Parathyroid adenoma (tissue), 2 donors: ENCODE measurements at regions not wholly inside any gene's neighbourhood (a gene's known extent, or its start where the extent isn't known, plus 50 kb on each side); places are given as distances from the start of the nearest gene placed in this dataset.

Source experiments
- H2AFZ ChIP-seq: fragments of 300-600 bp; sonication (generic); one replicate; pipeline ENCODE4 v1.7.0; 2017; ENCODE audit warnings: antibody characterized with exemption, mild to moderate bottlenecking
- H3K27ac ChIP-seq: fragments of 300-600 bp; sonication (generic); one replicate; pipeline ENCODE4 v1.7.0; 2017
- H3K27me3 ChIP-seq: fragments of 300-600 bp; sonication (generic); one replicate; pipeline ENCODE4 v1.7.0; 2017; ENCODE audit warnings: low read length; ENCODE audit not compliant: control insufficient read depth, insufficient read depth
- H3K36me3 ChIP-seq: fragments of 300-600 bp; sonication (generic); one replicate; pipeline ENCODE4 v1.7.0; 2017; ENCODE audit warnings: low read length; ENCODE audit not compliant: control insufficient read depth, insufficient read depth
- H3K4me1 ChIP-seq: fragments of 300-600 bp; sonication (generic); one replicate; pipeline ENCODE4 v1.7.0; 2017; ENCODE audit warnings: control low read depth
- H3K4me2 ChIP-seq: fragments of 300-600 bp; sonication (generic); one replicate; pipeline ENCODE4 v1.7.0; 2017; ENCODE audit warnings: low read length
- H3K4me3 ChIP-seq: fragments of 300-600 bp; sonication (generic); one replicate; pipeline ENCODE4 v1.7.0; 2017; ENCODE audit warnings: low read depth, low read length
- H3K79me2 ChIP-seq: fragments of 300-600 bp; sonication (generic); one replicate; pipeline ENCODE4 v1.7.0; 2017; ENCODE audit warnings: control low read depth
- H3K9ac ChIP-seq: fragments of 300-600 bp; sonication (generic); one replicate; pipeline ENCODE4 v1.7.0; 2017; ENCODE audit warnings: mild to moderate bottlenecking
- H3K9me3 ChIP-seq: fragments of 300-600 bp; sonication (generic); one replicate; pipeline ENCODE4 v1.7.0; 2017; ENCODE audit warnings: low read length; ENCODE audit not compliant: control insufficient read depth
- TF ChIP-seq, protein P1 (sequence below): fragments of 300-600 bp; sonication (generic); IDR thresholded peaks from one replicate; pipeline ENCODE4 v1.7.0; 2017; ENCODE audit warnings: antibody characterized with exemption, mild to moderate bottlenecking
- donor health status: primary hyperparathyroidism.

DNA sequence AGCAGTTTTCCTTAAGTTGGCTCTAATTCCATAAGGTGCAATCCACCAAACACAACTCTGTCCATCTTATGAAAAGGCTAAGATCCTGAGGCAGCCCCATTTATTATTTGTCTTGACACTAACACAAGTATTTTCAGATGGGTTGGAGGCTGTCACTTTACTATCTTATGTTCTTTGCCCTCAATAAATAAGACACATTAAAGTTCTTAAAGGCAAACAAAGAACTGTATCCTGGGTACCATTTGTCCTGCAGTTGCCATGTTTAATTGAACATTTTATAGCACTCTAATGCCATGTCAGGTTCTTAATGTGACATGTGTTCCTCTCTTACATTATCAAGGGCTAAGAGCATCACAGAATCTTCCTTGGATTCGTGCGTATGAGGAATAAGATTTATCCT lies 189.5 kb upstream of the SNX2 start:
- H3K4me1 ChIP-seq, result no peaks in the 10 kb centered on the region
- no peak overlapping the region for H3K9ac ChIP-seq
- no peaks in the 10 kb centered on the region for H3K9me3 ChIP-seq
- H3K27me3 ChIP-seq, result no peaks in the 10 kb centered on the region
- H3K27ac ChIP-seq, result no peak overlapping the region
- H3K36me3 ChIP-seq, result no peaks in the 10 kb centered on the region
- H3K4me2 ChIP-seq, result no peak overlapping the region
- TF ChIP-seq, protein P1, sequence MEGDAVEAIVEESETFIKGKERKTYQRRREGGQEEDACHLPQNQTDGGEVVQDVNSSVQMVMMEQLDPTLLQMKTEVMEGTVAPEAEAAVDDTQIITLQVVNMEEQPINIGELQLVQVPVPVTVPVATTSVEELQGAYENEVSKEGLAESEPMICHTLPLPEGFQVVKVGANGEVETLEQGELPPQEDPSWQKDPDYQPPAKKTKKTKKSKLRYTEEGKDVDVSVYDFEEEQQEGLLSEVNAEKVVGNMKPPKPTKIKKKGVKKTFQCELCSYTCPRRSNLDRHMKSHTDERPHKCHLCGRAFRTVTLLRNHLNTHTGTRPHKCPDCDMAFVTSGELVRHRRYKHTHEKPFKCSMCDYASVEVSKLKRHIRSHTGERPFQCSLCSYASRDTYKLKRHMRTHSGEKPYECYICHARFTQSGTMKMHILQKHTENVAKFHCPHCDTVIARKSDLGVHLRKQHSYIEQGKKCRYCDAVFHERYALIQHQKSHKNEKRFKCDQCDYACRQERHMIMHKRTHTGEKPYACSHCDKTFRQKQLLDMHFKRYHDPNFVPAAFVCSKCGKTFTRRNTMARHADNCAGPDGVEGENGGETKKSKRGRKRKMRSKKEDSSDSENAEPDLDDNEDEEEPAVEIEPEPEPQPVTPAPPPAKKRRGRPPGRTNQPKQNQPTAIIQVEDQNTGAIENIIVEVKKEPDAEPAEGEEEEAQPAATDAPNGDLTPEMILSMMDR, result no peak
- H3K4me3 ChIP-seq, result no peak overlapping the region
- no peaks in the 10 kb centered on the region for H3K79me2 ChIP-seq
- H2AFZ ChIP-seq, result no peak overlapping the region

GRCh38 chr5:122586351-122586750 lies 188.5 kb upstream of the SNX2 start:
- Histone ChIP-seq H3K27me3 (no peaks in the 10 kb centered on the region), H3K27ac (no peak overlapping the region), H3K9me3 (no peaks in the 10 kb centered on the region), H3K36me3 (no peaks in the 10 kb centered on the region), H3K4me3 (no peak overlapping the region), H3K4me1 (no peaks in the 10 kb centered on the region), H3K4me2 (no peak overlapping the region), H2AFZ (no peak overlapping the region), H3K9ac (no peak overlapping the region), H3K79me2 (no peaks in the 10 kb centered on the region)
- TF ChIP-seq, protein P1, result no peak

- H3K27me3 ChIP-seq, result no peaks in the 10 kb centered on the region
- H2AFZ ChIP-seq, result no peak overlapping the region
- TF ChIP-seq, protein P1, result no peak
- no peaks in the 10 kb centered on the region for H3K79me2 ChIP-seq
- no peaks in the 10 kb centered on the region for H3K9me3 ChIP-seq
- no peak overlapping the region for H3K9ac ChIP-seq
- H3K4me3 ChIP-seq, result no peak overlapping the region
- no peak overlapping the region for H3K4me2 ChIP-seq
- H3K36me3 ChIP-seq, result no peaks in the 10 kb centered on the region
- no peak overlapping the region for H3K27ac ChIP-seq
- H3K4me1 ChIP-seq, result no peaks in the 10 kb centered on the region
These were observed 183.1 kb upstream of the SNX2 start for GRCh38 chr5:122591828-122592227.

- H3K9me3 ChIP-seq, result no peaks in the 10 kb centered on the region
- no peaks in the 10 kb centered on the region for H3K79me2 ChIP-seq
- H3K4me2 ChIP-seq, result no peak overlapping the region
- no peak overlapping the region for H3K27ac ChIP-seq
- no peak overlapping the region for H2AFZ ChIP-seq
- H3K4me3 ChIP-seq, result no peak overlapping the region
- H3K9ac ChIP-seq, result no peak overlapping the region
- H3K27me3 ChIP-seq, result no peaks in the 10 kb centered on the region
- no peaks in the 10 kb centered on the region for H3K36me3 ChIP-seq
- no peaks in the 10 kb centered on the region for H3K4me1 ChIP-seq
- TF ChIP-seq, protein P1, result no peak
These were observed 175.9 kb upstream of the SNX2 start for GRCh38 chr5:122599000-122599399.

- TF ChIP-seq, protein P1, result no peak
- H3K4me3 ChIP-seq, result no peak overlapping the region
- no peaks in the 10 kb centered on the region for H3K9me3 ChIP-seq
- H2AFZ ChIP-seq, result no peak overlapping the region
- H3K36me3 ChIP-seq, result no peaks in the 10 kb centered on the region
- H3K27ac ChIP-seq, result no peak overlapping the region
- H3K9ac ChIP-seq, result no peak overlapping the region
- no peaks in the 10 kb centered on the region for H3K27me3 ChIP-seq
- no peaks in the 10 kb centered on the region for H3K79me2 ChIP-seq
- no peaks in the 10 kb centered on the region for H3K4me1 ChIP-seq
- no peak overlapping the region for H3K4me2 ChIP-seq
These were observed 174.0 kb upstream of the SNX2 start for GRCh38 chr5:122600924-122601323.
